Endothelial cell of umbilical vein (primary cell): ENCODE measurements at regions not wholly inside any gene's neighbourhood (a gene's known extent, or its start where the extent isn't known, plus 50 kb on each side); places are given as distances from the start of the nearest gene placed in this dataset.

Source experiments
- BruUV-seq: library from RNA; stranded (reverse); fragments of 400-500 nt; replicated peaks from 2 replicates; lab custom pipeline; 2021; lab: Mats Ljungman, UMichigan
- CTCF ChIA-PET: fragments of 300-600, 350-600 bp; sonication (Branson Sonifier 250); formaldehyde crosslinking; loops from one replicate; lab custom pipeline; 2021; ENCODE audit warnings: antibody characterized with exemption, inconsistent platforms; lab: Charles Lee
- POLR2A ChIA-PET: fragments of 300-600, 350-600 bp; sonication (Branson Sonifier 250); formaldehyde crosslinking; loops from one replicate; lab custom pipeline; 2021; ENCODE audit warnings: antibody characterized with exemption, inconsistent platforms; lab: Charles Lee
- DNase-seq: peaks from one replicate; pipeline ENCODE4 v3.0.0-alpha.2; 2011; ENCODE audit warnings: low read depth, low spot score
- FAIRE-seq: peaks from 2 replicates; lab custom pipeline; 2011; peaks lifted over from hg19 to GRCh38; lab: Jason Lieb, UNC
- H2AFZ ChIP-seq: 2 replicates; pipeline ENCODE4 v1.6.0; 2012; ENCODE audit warnings: low read depth, low read length, control low read depth, inconsistent platforms
- H3K27ac ChIP-seq: 2 replicates; pipeline ENCODE4 v1.5.1; 2011; ENCODE audit warnings: low read depth, mild to moderate bottlenecking, control low read depth, low read length, moderate library complexity; ENCODE audit not compliant: insufficient read depth
- H3K27me3 ChIP-seq, 2 experiments: 2 replicates each; pipeline versions ENCODE4 v1.6.0 to v1.6.1; 2011; ENCODE audit warnings: low read length in 2 of 2, mixed read lengths in 1 of 2; ENCODE audit not compliant: control insufficient read depth in 2 of 2, insufficient read depth in 2 of 2
- H3K36me3 ChIP-seq, 2 experiments: 2 replicates in 1 of 2; 3 replicates in 1 of 2; pipeline ENCODE4 v1.5.1; 2011; ENCODE audit warnings: low read length in 2 of 2, mild to moderate bottlenecking in 1 of 2, moderate library complexity in 1 of 2; ENCODE audit not compliant: control insufficient read depth in 2 of 2, insufficient read depth in 2 of 2; ENCODE audit errors: extremely low read depth in 1 of 2
- H3K4me1 ChIP-seq: 3 replicates; pipeline ENCODE4 v1.5.1; 2011; ENCODE audit warnings: mild to moderate bottlenecking, low read length; ENCODE audit not compliant: control insufficient read depth, insufficient read depth; ENCODE audit errors: extremely low read depth
- H3K4me2 ChIP-seq: 2 replicates; pipeline ENCODE4 v1.6.1; 2011; ENCODE audit warnings: low read length, control low read depth, mixed read lengths; ENCODE audit not compliant: insufficient read depth
- H3K4me3 ChIP-seq, 3 experiments: fragments of 200-600 bp in 1 of 3; sonication (generic), shearing (Covaris generic) in 1 of 3; replicated peaks in 1 of 3; 2 replicates each; pipeline ENCODE4 v1.5.1; 2011 to 2016; ENCODE audit warnings: control low read depth in 3 of 3, low read length in 3 of 3, mild to moderate bottlenecking in 2 of 3, inconsistent platforms in 1 of 3, low read depth in 1 of 3, moderate library complexity in 1 of 3; ENCODE audit not compliant: insufficient read depth in 1 of 3
- H3K79me2 ChIP-seq: 2 replicates; pipeline ENCODE4 v1.6.0; 2012; ENCODE audit warnings: low read length, inconsistent platforms; ENCODE audit not compliant: control insufficient read depth, insufficient read depth
- H3K9ac ChIP-seq: replicated peaks from 2 replicates; pipeline ENCODE3; 2011; ENCODE audit warnings: low read length, control low read depth; ENCODE audit not compliant: insufficient read depth; ENCODE audit errors: extremely low read depth
- H3K9me1 ChIP-seq: replicated peaks from 3 replicates; pipeline ENCODE4 v1.6.0; 2011; ENCODE audit warnings: mild to moderate bottlenecking, low read length; ENCODE audit not compliant: control insufficient read depth, insufficient read depth; ENCODE audit errors: extremely low read depth
- H3K9me3 ChIP-seq: replicated peaks from 2 replicates; pipeline ENCODE4 v1.5.1; 2012; ENCODE audit warnings: low read length, inconsistent platforms; ENCODE audit not compliant: control insufficient read depth, insufficient read depth
- H4K20me1 ChIP-seq: replicated peaks from 2 replicates; pipeline ENCODE3; 2011; ENCODE audit warnings: mild to moderate bottlenecking, low read length; ENCODE audit not compliant: control insufficient read depth, insufficient read depth; ENCODE audit errors: extremely low read depth
- CTCF ChIP-seq, 2 donors: IDR thresholded peaks; 1 replicate in 1 of 2; 2 replicates in 1 of 2; pipeline ENCODE4 v1.5.1; 2011; ENCODE audit warnings: low read length in 2 of 2, mild to moderate bottlenecking in 2 of 2, moderate library complexity in 2 of 2, control low read depth in 1 of 2, inconsistent platforms in 1 of 2, low read depth in 1 of 2; ENCODE audit not compliant: insufficient read depth in 1 of 2; ENCODE audit errors: extremely low read depth in 1 of 2
- EZH2 ChIP-seq: IDR thresholded peaks from 2 replicates; pipeline ENCODE4 v1.6.1; 2012; ENCODE audit warnings: borderline replicate concordance, low read depth, mild to moderate bottlenecking, moderate library complexity, low read length, inconsistent platforms; ENCODE audit not compliant: severe bottlenecking
- FOS ChIP-seq: IDR thresholded peaks from 2 replicates; pipeline ENCODE4 v1.6.1; 2011; ENCODE audit warnings: mild to moderate bottlenecking, low read length, moderate library complexity, borderline replicate concordance; ENCODE audit not compliant: insufficient read depth
- GATA2 ChIP-seq: IDR thresholded peaks from 2 replicates; pipeline ENCODE4 v1.7.0; 2011; ENCODE audit warnings: low read depth, mild to moderate bottlenecking, moderate library complexity, mixed read lengths, low read length; ENCODE audit not compliant: insufficient read length, insufficient read depth
- JUN ChIP-seq: IDR thresholded peaks from 2 replicates; pipeline ENCODE4 v1.6.1; 2011; ENCODE audit warnings: borderline replicate concordance, low read depth; ENCODE audit not compliant: insufficient read length, insufficient read depth
- MYC ChIP-seq: IDR thresholded peaks from one replicate; pipeline ENCODE4 v1.6.1; 2011; ENCODE audit warnings: mild to moderate bottlenecking, low read depth, low read length
- POLR2A ChIP-seq: IDR thresholded peaks from 2 replicates; pipeline ENCODE4 v1.6.1; 2012; ENCODE audit warnings: low read depth, mild to moderate bottlenecking, control low read depth, low read length
- POLR2AphosphoS5 ChIP-seq: IDR thresholded peaks from 2 replicates; pipeline ENCODE4 v1.6.1; 2012; ENCODE audit warnings: low read depth, mild to moderate bottlenecking, control low read depth, low read length, moderate library complexity; ENCODE audit not compliant: insufficient read depth
- dilution Hi-C: fragments of 300-500 bp; cut with MboI; formaldehyde crosslinking; loops from one replicate; pipeline ENCODE4 v1.15.0; 2019; ENCODE audit warnings: low sequenced_read_pairs; ENCODE audit not compliant: extremely low pct_ligation_motif_present
- intact Hi-C: fragments of 100-400 bp; cut with micrococcal nuclease; formaldehyde crosslinking; loops from one replicate; pipeline ENCODE4 v1.10.0; 2022
- TF ChIP-seq, protein P1 (sequence below): IDR thresholded peaks from 2 replicates; pipeline ENCODE4 v1.6.1; 2011; ENCODE audit not compliant: insufficient read depth, insufficient read length

DNA sequence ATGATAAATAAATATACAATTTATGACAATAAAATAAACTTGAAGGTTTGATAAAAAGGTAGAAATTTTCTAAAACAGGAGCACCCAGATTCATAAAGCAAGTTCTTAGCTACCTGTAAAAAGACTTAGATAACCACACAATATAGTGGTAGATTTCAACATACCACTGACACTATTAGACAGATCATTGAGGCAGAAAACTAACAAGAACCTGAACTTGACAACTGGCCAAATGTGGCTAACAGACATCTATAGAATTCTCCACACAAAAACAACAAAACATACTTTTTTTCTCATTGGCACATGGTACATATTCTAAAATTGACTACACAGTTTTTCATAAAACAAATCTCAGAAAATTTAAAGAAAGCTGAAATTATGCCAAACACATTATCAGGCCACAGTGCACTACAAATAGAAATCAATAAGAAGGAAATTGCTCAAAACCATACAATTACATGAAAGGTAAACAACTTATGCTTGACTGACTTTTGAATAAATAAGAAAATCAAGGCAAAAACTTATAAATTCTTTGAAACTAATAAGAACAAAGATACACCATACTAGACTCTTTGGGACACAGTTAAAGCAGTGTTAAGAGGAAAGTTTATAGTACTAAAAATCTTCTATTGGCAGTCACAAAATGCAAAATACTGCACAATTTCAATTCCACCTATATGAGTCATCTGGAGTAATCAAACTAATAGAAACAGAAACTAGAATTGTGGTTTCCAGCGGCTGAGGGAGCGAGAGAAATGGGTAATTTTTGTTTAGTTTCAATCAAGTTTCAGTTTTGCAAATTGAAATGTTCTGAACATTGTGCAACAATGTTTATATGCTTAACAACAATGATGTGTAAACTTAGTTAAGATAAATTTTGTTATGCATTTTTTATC lies 925.6 kb downstream of the SH3BGRL start:
- Histone ChIP-seq H3K79me2 (no peaks in the 10 kb centered on the region), H2AFZ (no peak overlapping the region), H3K9ac (no peak overlapping the region), H3K4me2 (no peak overlapping the region), H3K4me3 (no peak overlapping the region), H3K27me3 (no peaks in the 10 kb centered on the region), H4K20me1 (no peaks in the 10 kb centered on the region), H3K9me3 (no peaks in the 10 kb centered on the region), H3K9me1 (no peaks in the 10 kb centered on the region), H3K27ac (no peak overlapping the region), H3K36me3 (no peaks in the 10 kb centered on the region), H3K4me1 (no peaks in the 10 kb centered on the region)
- FAIRE-seq: no peak
- dilution Hi-C loops: no loop called here
- ChIA-PET POLR2A (no interaction called here), CTCF (no interaction called here)
- no TSS peak for BruUV-seq
- TF ChIP-seq JUN (no peak), POLR2AphosphoS5 (no peak), GATA2 (no peak), MYC (no peak), POLR2A (no peak), FOS (no peak), EZH2 (no peak), CTCF (IDR thresholded peaks at IDR 0.05; ENCODE audit: extremely low read depth in 1 of 2, insufficient read depth in 1 of 2, low read depth in 1 of 2, low read length in 2 of 2) (no peak)
- TF ChIP-seq, protein P1, sequence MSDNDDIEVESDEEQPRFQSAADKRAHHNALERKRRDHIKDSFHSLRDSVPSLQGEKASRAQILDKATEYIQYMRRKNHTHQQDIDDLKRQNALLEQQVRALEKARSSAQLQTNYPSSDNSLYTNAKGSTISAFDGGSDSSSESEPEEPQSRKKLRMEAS: no peak
- intact Hi-C loops: no loop called here
- no peak for DNase-seq
